HepG2 (cell line): ENCODE measurements at regions not wholly inside any gene's neighbourhood (a gene's known extent, or its start where the extent isn't known, plus 50 kb on each side); places are given as distances from the start of the nearest gene placed in this dataset.

ENCODE experiments used
- ATAC-seq: fragments of 200-7000 bp; cut with Tn5 transposase; 3 replicates; pipeline ENCODE4 v1.9.1; 2020; ENCODE audit warnings: mild to moderate bottlenecking, moderate library complexity
- BruUV-seq: library from RNA; stranded (reverse); fragments of 400-500 nt; replicated peaks from 2 replicates; lab custom pipeline; 2021; lab: Mats Ljungman, UMichigan
- CTCF ChIA-PET: fragments of 300-600 bp; formaldehyde crosslinking; extraction: SDS; loops from one replicate; lab custom pipeline; 2021; ENCODE audit warnings: low total read pairs, inconsistent platforms, low intra/inter-chr PET ratio; lab: Yijun Ruan, JAX
- POLR2A ChIA-PET: fragments of 350-600 bp; sonication (Branson Sonifier 250); formaldehyde crosslinking; loops from one replicate; lab custom pipeline; 2020; ENCODE audit warnings: antibody characterized with exemption, inconsistent platforms; lab: Yijun Ruan, JAX
- DNase-seq: peaks from one replicate; pipeline ENCODE4 v3.0.0-alpha.2; 2015; ENCODE audit warnings: low spot score
- FAIRE-seq: peaks from 3 replicates; lab custom pipeline; 2011; peaks lifted over from hg19 to GRCh38; lab: Jason Lieb, UNC
- H2AFZ ChIP-seq: one replicate; pipeline ENCODE4 v1.6.1; 2011; ENCODE audit warnings: low read length, inconsistent platforms
- H3K27ac ChIP-seq: fragments of 300-600 bp; 3 replicates; pipeline ENCODE4 v1.8.0; 2011; ENCODE audit warnings: mixed run types, mild to moderate bottlenecking, mixed read lengths, low read length, inconsistent platforms; ENCODE audit not compliant: insufficient read depth; ENCODE audit errors: extremely low read length
- H3K27me3 ChIP-seq, 2 experiments: fragments of 200-600 bp in 1 of 2; 2 replicates in 1 of 2; 3 replicates in 1 of 2; pipeline versions ENCODE4 v1.6.0 to v1.8.0; 2011; ENCODE audit warnings: low read length in 2 of 2, mild to moderate bottlenecking in 2 of 2, moderate library complexity in 2 of 2, inconsistent platforms in 1 of 2; ENCODE audit not compliant: insufficient read depth in 2 of 2, control insufficient read depth in 1 of 2
- H3K36me3 ChIP-seq, 2 experiments: fragments of 200-600 bp in 1 of 2; replicated peaks in 1 of 2; 2 replicates in 1 of 2; 3 replicates in 1 of 2; pipeline versions ENCODE4 v1.5.1 to v1.8.0; 2011; ENCODE audit warnings: low read length in 2 of 2, inconsistent platforms in 1 of 2; ENCODE audit not compliant: insufficient read depth in 2 of 2, control insufficient read depth in 1 of 2
- H3K4me1 ChIP-seq: 2 replicates; pipeline ENCODE4 v1.5.1; 2012; ENCODE audit warnings: low read length, inconsistent platforms; ENCODE audit not compliant: insufficient read depth
- H3K4me2 ChIP-seq: 2 replicates; pipeline ENCODE4 v1.6.0; 2011; ENCODE audit warnings: low read depth, low read length, inconsistent platforms
- H3K4me3 ChIP-seq, 3 experiments: fragments of 200-600 bp in 1 of 3; sonication (generic), shearing (Covaris generic) in 1 of 3; replicated peaks in 1 of 3; 2 replicates each; pipeline ENCODE4 v1.5.1; 2011 to 2016; ENCODE audit warnings: low read length in 3 of 3, inconsistent platforms in 2 of 3, low read depth in 2 of 3, mild to moderate bottlenecking in 2 of 3, control low read depth in 1 of 3, mixed read lengths in 1 of 3; ENCODE audit not compliant: insufficient read depth in 1 of 3
- H3K79me2 ChIP-seq: one replicate; pipeline ENCODE4 v1.6.1; 2011; ENCODE audit warnings: low read length, inconsistent platforms; ENCODE audit not compliant: insufficient read depth
- H3K9ac ChIP-seq: 2 replicates; pipeline ENCODE4 v1.6.0; 2011; ENCODE audit warnings: mild to moderate bottlenecking, low read depth, low read length, inconsistent platforms; ENCODE audit not compliant: insufficient read depth
- H3K9me3 ChIP-seq: 2 replicates; pipeline ENCODE4 v1.5.1; 2012; ENCODE audit warnings: mild to moderate bottlenecking, low read length
- H4K20me1 ChIP-seq: 2 replicates; pipeline ENCODE4 v1.6.0; 2011; ENCODE audit warnings: inconsistent platforms, mild to moderate bottlenecking, low read length, moderate library complexity; ENCODE audit not compliant: insufficient read depth
- AHR ChIP-seq: IDR thresholded peaks from 2 replicates; pipeline ENCODE4 v1.6.1; 2018; ENCODE audit warnings: missing genetic modification reagents, missing compliant biosample characterization
- BATF2 ChIP-seq: sonication (generic); formaldehyde crosslinking; IDR thresholded peaks from 2 replicates; pipeline ENCODE4 v1.8.0; 2022; ENCODE audit warnings: mild to moderate bottlenecking, missing genetic modification reagents, moderate library complexity
- CBX2 ChIP-seq, 2 experiments: fragments of 200-600 bp in 1 of 2; sonication (generic); formaldehyde crosslinking in 1 of 2; IDR thresholded peaks; 2 replicates each; pipeline versions ENCODE4 v1.7.0 to v1.8.1; 2018 to 2022; ENCODE audit warnings: low read depth in 2 of 2, low read length in 1 of 2, mild to moderate bottlenecking in 1 of 2, missing genetic modification reagents in 1 of 2
- CHD2 ChIP-seq: IDR thresholded peaks from 2 replicates; pipeline ENCODE4 v1.6.1; 2011; ENCODE audit warnings: low read depth, low read length, improper control_type of control experiment
- NFIC ChIP-seq: IDR thresholded peaks from 2 replicates; pipeline ENCODE4 v1.6.1; 2012; ENCODE audit warnings: mild to moderate bottlenecking, low read length, inconsistent platforms
- POLR2G ChIP-seq: fragments of 200-400 bp; formaldehyde crosslinking; IDR thresholded peaks from 2 replicates; pipeline ENCODE4 v1.6.1; 2018; ENCODE audit warnings: mild to moderate bottlenecking, low read depth, low read length, moderate library complexity
- ZBTB46 ChIP-seq: sonication (generic); formaldehyde crosslinking; IDR thresholded peaks from 2 replicates; pipeline ENCODE4 v1.4.0; 2020; ENCODE audit warnings: mild to moderate bottlenecking, missing genetic modification reagents, borderline replicate concordance
- ZNF296 ChIP-seq: sonication (generic); formaldehyde crosslinking; conservative IDR thresholded peaks from 2 replicates; pipeline ENCODE4 v1.5.0; 2020; ENCODE audit warnings: mild to moderate bottlenecking, missing genetic modification reagents
- ZNF687 ChIP-seq: sonication (generic); formaldehyde crosslinking; IDR thresholded peaks from 2 replicates; pipeline ENCODE4 v1.5.1; 2020; ENCODE audit warnings: mild to moderate bottlenecking, missing genetic modification reagents, moderate library complexity
- ZNF777 ChIP-seq: sonication (generic); formaldehyde crosslinking; IDR thresholded peaks from 2 replicates; pipeline ENCODE4 v1.4.0; 2020; ENCODE audit warnings: missing genetic modification reagents
- WGBS: methylation state at CpG from one replicate; pipeline ENCODE4 v1.1.6; 2017; ENCODE audit warnings: low lambda C conversion rate; 5-methylcytosine and 5-hydroxymethylcytosine counted together
- in situ Hi-C: cut with HindIII; loops from 2 replicates; pipeline ENCODE4 v1.10.0; 2017; ENCODE audit warnings: low pct_unique_long_range_greater_than_20kb; ENCODE audit not compliant: extremely low pct_ligation_motif_present
- intact Hi-C: fragments of 100-400 bp; cut with micrococcal nuclease; formaldehyde crosslinking; loops from one replicate; pipeline ENCODE4 v1.10.0; 2022; ENCODE audit not compliant: unreplicated experiment
- TF ChIP-seq, protein P1 (sequence below): sonication (generic); formaldehyde crosslinking; IDR thresholded peaks from 2 replicates; pipeline ENCODE4 v1.5.0; 2020; ENCODE audit warnings: missing genetic modification reagents
- TF ChIP-seq, protein P2 (sequence below): IDR thresholded peaks from 2 replicates; pipeline ENCODE4 v1.6.1; 2012; ENCODE audit warnings: low read depth, low read length, improper control_type of control experiment
- TF ChIP-seq, protein P3 (sequence below): sonication (generic); formaldehyde crosslinking; IDR thresholded peaks from 2 replicates; pipeline ENCODE4 v1.8.0; 2022; ENCODE audit warnings: missing genetic modification reagents, low read depth, mild to moderate bottlenecking, borderline replicate concordance

DNA sequence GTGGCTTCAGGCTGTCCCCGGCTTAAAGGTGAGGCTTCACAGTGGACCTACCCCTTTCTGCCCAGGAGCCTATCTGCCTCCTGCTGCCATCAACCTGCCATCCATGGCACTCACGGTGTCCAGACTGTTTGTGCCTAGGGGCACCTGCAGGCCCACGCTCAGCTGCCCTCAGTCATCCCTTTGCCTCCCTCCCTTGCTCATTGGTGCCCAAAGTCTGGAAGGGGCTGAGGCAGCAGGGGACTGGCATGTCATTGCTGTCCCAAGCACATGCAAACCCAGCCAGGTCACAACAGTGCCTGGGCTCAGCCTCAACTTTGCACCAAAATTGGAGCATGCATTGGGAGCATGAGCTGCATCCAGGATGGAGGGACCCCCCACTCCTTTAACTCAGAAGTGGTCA is 1142.7 kb upstream of the NCAM2 start:
- H3K36me3 ChIP-seq: no peaks in the 10 kb centered on the region
- ATAC-seq: no peak
- no peaks in the 10 kb centered on the region for H3K27me3 ChIP-seq
- POLR2A ChIA-PET: no interaction called here
- H3K9ac ChIP-seq: no peak overlapping the region
- no peak overlapping the region for H3K27ac ChIP-seq
- intact Hi-C loops: no loop called here
- 0% methylated on average over 1 of the region's 3 CpGs for WGBS
- no peak for FAIRE-seq
- H3K4me3 ChIP-seq: no peak overlapping the region
- no peaks in the 10 kb centered on the region for H4K20me1 ChIP-seq
- no TSS peak for BruUV-seq
- CTCF ChIA-PET: no interaction called here
- no peak overlapping the region for H2AFZ ChIP-seq
- H3K79me2 ChIP-seq: no peaks in the 10 kb centered on the region
- no peak for DNase-seq
- TF ChIP-seq CBX2 (IDR thresholded peaks at IDR 0.05; ENCODE audit: low read depth, low read length) (no peak), CBX2 (CRISPR knock-in tag; IDR thresholded peaks at IDR 0.05; ENCODE audit: low read depth) (no peak), BATF2 (CRISPR knock-in tag) (no peak), AHR (CRISPR knock-in tag) (no peak), ZNF687 (CRISPR knock-in tag) (no peak), CHD2 (no peak), ZNF296 (no peak), NFIC (no peak), ZNF777 (no peak), ZBTB46 (no peak), POLR2G (no peak)
- TF ChIP-seq, protein P1, sequence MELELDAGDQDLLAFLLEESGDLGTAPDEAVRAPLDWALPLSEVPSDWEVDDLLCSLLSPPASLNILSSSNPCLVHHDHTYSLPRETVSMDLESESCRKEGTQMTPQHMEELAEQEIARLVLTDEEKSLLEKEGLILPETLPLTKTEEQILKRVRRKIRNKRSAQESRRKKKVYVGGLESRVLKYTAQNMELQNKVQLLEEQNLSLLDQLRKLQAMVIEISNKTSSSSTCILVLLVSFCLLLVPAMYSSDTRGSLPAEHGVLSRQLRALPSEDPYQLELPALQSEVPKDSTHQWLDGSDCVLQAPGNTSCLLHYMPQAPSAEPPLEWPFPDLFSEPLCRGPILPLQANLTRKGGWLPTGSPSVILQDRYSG (CRISPR knock-in tag): no peak
- TF ChIP-seq, protein P2, sequence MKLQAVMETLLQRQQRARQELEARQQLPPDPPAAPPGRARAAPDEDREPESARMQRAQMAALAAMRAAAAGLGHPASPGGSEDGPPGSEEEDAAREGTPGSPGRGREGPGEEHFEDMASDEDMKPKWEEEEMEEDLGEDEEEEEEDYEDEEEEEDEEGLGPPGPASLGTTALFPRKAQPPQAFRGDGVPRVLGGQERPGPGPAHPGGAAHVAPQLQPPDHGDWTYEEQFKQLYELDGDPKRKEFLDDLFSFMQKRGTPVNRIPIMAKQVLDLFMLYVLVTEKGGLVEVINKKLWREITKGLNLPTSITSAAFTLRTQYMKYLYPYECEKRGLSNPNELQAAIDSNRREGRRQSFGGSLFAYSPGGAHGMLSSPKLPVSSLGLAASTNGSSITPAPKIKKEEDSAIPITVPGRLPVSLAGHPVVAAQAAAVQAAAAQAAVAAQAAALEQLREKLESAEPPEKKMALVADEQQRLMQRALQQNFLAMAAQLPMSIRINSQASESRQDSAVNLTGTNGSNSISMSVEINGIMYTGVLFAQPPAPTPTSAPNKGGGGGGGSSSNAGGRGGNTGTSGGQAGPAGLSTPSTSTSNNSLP: no peak
- TF ChIP-seq, protein P3, sequence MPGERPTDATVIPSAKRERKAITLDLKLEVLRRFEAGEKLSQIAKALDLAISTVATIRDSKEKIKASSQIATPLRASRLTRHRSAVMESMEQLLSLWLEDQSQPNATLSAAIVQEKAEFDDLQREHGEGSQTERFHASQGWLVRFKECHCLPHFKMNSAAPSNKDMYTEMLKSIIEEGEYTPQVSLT (CRISPR knock-in tag): no peak
- H3K4me1 ChIP-seq: no peaks in the 10 kb centered on the region
- peaks cover 75% of the 10 kb centered on the region for H3K9me3 ChIP-seq
- in situ Hi-C loops: no loop called here
- H3K4me2 ChIP-seq: no peak overlapping the region
